Neural progenitor cell (in vitro differentiated cells): ENCODE measurements at regions not wholly inside any gene's neighbourhood (a gene's known extent, or its start where the extent isn't known, plus 50 kb on each side); places are given as distances from the start of the nearest gene placed in this dataset.

ENCODE experiments used
- CTCF ChIP-seq: fragments of 200-600 bp; sonication (generic); IDR thresholded peaks from 2 replicates; pipeline ENCODE4 v1.5.1; 2017; ENCODE audit warnings: antibody characterized with exemption, mild to moderate bottlenecking
- EZH2phosphoT487 ChIP-seq: fragments of 200-600 bp; sonication (generic); IDR thresholded peaks from 2 replicates; pipeline ENCODE4 v1.6.1; 2017; ENCODE audit warnings: antibody characterized with exemption

GRCh38 chr7:86280150-86280549 lies 363.6 kb upstream of the GRM3 start:
- no peak for TF ChIP-seq CTCF
- TF ChIP-seq EZH2phosphoT487: no peak
